K562 (cell line): ENCODE measurements at regions not wholly inside any gene's neighbourhood (a gene's known extent, or its start where the extent isn't known, plus 50 kb on each side); places are given as distances from the start of the nearest gene placed in this dataset.

Source experiments
- ATAC-seq: fragments of 200-7000 bp; cut with Tn5 transposase; 3 replicates; pipeline ENCODE4 v1.9.1; 2020; ENCODE audit warnings: moderate library complexity
- BruUV-seq: library from RNA; stranded (reverse); fragments of 400-500 nt; replicated peaks from 2 replicates; lab custom pipeline; 2021; lab: Mats Ljungman, UMichigan
- CTCF ChIA-PET: fragments of 300-600 bp; formaldehyde crosslinking; extraction: SDS; loops from one replicate; lab custom pipeline; 2021; ENCODE audit warnings: low intra/inter-chr PET ratio; lab: Yijun Ruan, JAX
- POLR2A ChIA-PET: fragments of 300-600, 350-650 bp; sonication (Branson Sonifier 250); formaldehyde crosslinking; extraction: SDS; loops from one replicate; lab custom pipeline; 2021; ENCODE audit warnings: antibody characterized with exemption, inconsistent platforms; lab: Yijun Ruan, JAX
- DNase-seq, 4 experiments: peaks; one replicate each; pipeline versions ENCODE4 v3.0.0 to v3.0.0-alpha.2; 2011 to 2018; ENCODE audit warnings: low spot score in 3 of 4, mixed read lengths in 3 of 4; ENCODE audit errors: extremely low read depth in 1 of 4
- FAIRE-seq: peaks from 2 replicates; lab custom pipeline; 2011; peaks lifted over from hg19 to GRCh38; lab: Jason Lieb, UNC
- H2AFZ ChIP-seq: 2 replicates; pipeline ENCODE4 v1.6.0; 2011; ENCODE audit warnings: low read depth, low read length, control low read depth, inconsistent platforms
- H3K27ac ChIP-seq: fragments of 200-600 bp; 3 replicates; pipeline ENCODE4 v1.8.0; 2011; ENCODE audit warnings: low read depth, mild to moderate bottlenecking, control low read depth, inconsistent platforms, low read length, moderate library complexity, mixed read lengths; ENCODE audit errors: extremely low read depth
- H3K27me3 ChIP-seq, 2 experiments: fragments of 300-600 bp in 1 of 2; 2 replicates in 1 of 2; 3 replicates in 1 of 2; pipeline versions ENCODE4 v1.6.0 to v1.8.0; 2011; ENCODE audit warnings: inconsistent platforms in 2 of 2, low read length in 2 of 2, mild to moderate bottlenecking in 1 of 2, mixed read lengths in 1 of 2, moderate library complexity in 1 of 2; ENCODE audit not compliant: control insufficient read depth in 2 of 2, insufficient read depth in 2 of 2
- H3K36me3 ChIP-seq: fragments of 300-600 bp; 3 replicates; pipeline ENCODE4 v1.8.0; 2011; ENCODE audit warnings: mild to moderate bottlenecking, low read length, inconsistent platforms; ENCODE audit not compliant: control insufficient read depth, insufficient read depth
- H3K4me1 ChIP-seq, 2 experiments: fragments of 200-600 bp in 1 of 2; replicated peaks in 1 of 2; 2 replicates in 1 of 2; 3 replicates in 1 of 2; pipeline versions ENCODE4 v1.5.1 to v1.8.0; 2011; ENCODE audit warnings: inconsistent platforms in 2 of 2, low read length in 2 of 2, mild to moderate bottlenecking in 1 of 2, mixed read lengths in 1 of 2, moderate library complexity in 1 of 2; ENCODE audit not compliant: control insufficient read depth in 2 of 2, insufficient read depth in 2 of 2
- H3K4me2 ChIP-seq: 2 replicates; pipeline ENCODE4 v1.6.1; 2011; ENCODE audit warnings: low read length, control low read depth, inconsistent platforms, mixed read lengths; ENCODE audit not compliant: insufficient read depth
- H3K4me3 ChIP-seq: fragments of 200-600 bp; sonication (generic), shearing (Covaris generic); 2 replicates; pipeline ENCODE4 v1.5.1; 2016; ENCODE audit warnings: control low read depth, inconsistent platforms
- H3K79me2 ChIP-seq: fragments of 200-600 bp; 3 replicates; pipeline ENCODE4 v1.8.0; 2011; ENCODE audit warnings: low read length, inconsistent platforms; ENCODE audit not compliant: control insufficient read depth, insufficient read depth
- H3K9ac ChIP-seq, 2 experiments: 2 replicates each; pipeline versions ENCODE4 v1.6.0 to v1.6.1; 2011; ENCODE audit warnings: low read depth in 2 of 2, low read length in 2 of 2, control low read depth in 1 of 2, inconsistent platforms in 1 of 2, mild to moderate bottlenecking in 1 of 2, mixed read lengths in 1 of 2; ENCODE audit not compliant: insufficient read depth in 1 of 2
- H3K9me1 ChIP-seq: one replicate; pipeline ENCODE4 v1.6.0; 2011; ENCODE audit warnings: inconsistent platforms, mild to moderate bottlenecking, low read length, moderate library complexity; ENCODE audit not compliant: control insufficient read depth, insufficient read depth
- H3K9me3 ChIP-seq: replicated peaks from 2 replicates; pipeline ENCODE4 v1.5.1; 2011; ENCODE audit warnings: low read depth, low read length, inconsistent platforms; ENCODE audit not compliant: control insufficient read depth, insufficient read depth
- H4K20me1 ChIP-seq: replicated peaks from 2 replicates; pipeline ENCODE4 v1.6.1; 2011; ENCODE audit warnings: low read length, inconsistent platforms, mixed read lengths; ENCODE audit not compliant: control insufficient read depth, insufficient read depth
- HOXB6 ChIP-seq: fragments of 250-450 bp; sonication (Bioruptor Pico); IDR thresholded peaks from 2 replicates; pipeline ENCODE4 v1.5.1; 2022; ENCODE audit warnings: mild to moderate bottlenecking, borderline replicate concordance
- MED1 ChIP-seq: sonication (generic); formaldehyde crosslinking; IDR thresholded peaks from 2 replicates; pipeline ENCODE4 v1.8.1; 2023; ENCODE audit warnings: missing genetic modification reagents, borderline replicate concordance
- POLR3A ChIP-seq: IDR thresholded peaks from 2 replicates; pipeline ENCODE4 v1.6.1; 2011; ENCODE audit warnings: borderline replicate concordance, mild to moderate bottlenecking, moderate library complexity; ENCODE audit not compliant: insufficient read length, insufficient read depth; ENCODE audit errors: extremely low read depth
- RAD51 ChIP-seq: fragments of 450-650 bp; IDR thresholded peaks from 2 replicates; pipeline ENCODE4 v1.7.1; 2016; ENCODE audit warnings: low read depth, mild to moderate bottlenecking, borderline replicate concordance
- SMARCE1 ChIP-seq: fragments of 450-650 bp; IDR thresholded peaks from 2 replicates; pipeline ENCODE4 v1.7.1; 2016; ENCODE audit warnings: mild to moderate bottlenecking
- ZNF318 ChIP-seq, 2 experiments: fragments of 450-650 bp; IDR thresholded peaks; 2 replicates each; pipeline ENCODE4 v1.6.1; 2016; ENCODE audit warnings: mild to moderate bottlenecking in 2 of 2, borderline replicate concordance in 1 of 2, low read depth in 1 of 2, moderate library complexity in 1 of 2
- ZNF655 ChIP-seq: fragments of 250-450 bp; sonication (Bioruptor Pico); IDR thresholded peaks from 2 replicates; pipeline ENCODE4 v1.5.0; 2021
- ZNF766 ChIP-seq: fragments of 200-800 bp; sonication (Bioruptor generic); conservative IDR thresholded peaks from 2 replicates; pipeline ENCODE4 v1.6.1; 2016; ENCODE audit warnings: missing genetic modification characterization, missing compliant biosample characterization
- whole genome bisulfite sequencing: fragments of 100-300 bp; shearing (Covaris generic); methylation state at CpG from one replicate; pipeline ENCODE4 v1.1.6; 2016; ENCODE audit warnings: low coverage, mixed read lengths; ENCODE audit not compliant: insufficient coverage; ENCODE audit errors: missing lambda C conversion rate; 5-methylcytosine and 5-hydroxymethylcytosine counted together
- in situ Hi-C: fragments of 300-500 bp; cut with MboI; formaldehyde crosslinking; loops from 4 replicates; pipeline ENCODE4 v1.15.0; 2018; ENCODE audit warnings: inconsistent platforms, mixed read lengths
- intact Hi-C: fragments of 100-400 bp; cut with micrococcal nuclease; formaldehyde crosslinking; loops from 2 replicates; pipeline ENCODE4 v1.14.2; 2022

GRCh38 chr2:160836755-160837154 is 323.5 kb upstream of the TANK start:
- no peak overlapping the region for H2AFZ ChIP-seq
- H3K9me3 ChIP-seq, result 0 out of 2 replicates have a peak, but pooled peaks cover 2% of the 10 kb centered on the region
- no peaks in the 10 kb centered on the region for H3K79me2 ChIP-seq
- no peaks in the 10 kb centered on the region for H4K20me1 ChIP-seq
- no peak overlapping the region for H3K4me2 ChIP-seq
- H3K36me3 ChIP-seq, result no peaks in the 10 kb centered on the region
- no peaks in the 10 kb centered on the region for H3K9me1 ChIP-seq
- ChIA-PET CTCF (no interaction called here), POLR2A (no interaction called here)
- H3K9ac ChIP-seq, result no peak overlapping the region
- intact Hi-C loops (no loop called here), in situ Hi-C loops (no loop called here)
- FAIRE-seq (no peak), ATAC-seq (no peak), DNase-seq (no peak)
- H3K4me3 ChIP-seq, result no peak overlapping the region
- H3K4me1 ChIP-seq, result no peaks in the 10 kb centered on the region
- WGBS, result 0% methylated on average over 1 of the region's 1 CpG
- no TSS peak for BruUV-seq
- no peak overlapping the region for H3K27ac ChIP-seq
- no peaks in the 10 kb centered on the region for H3K27me3 ChIP-seq
- TF ChIP-seq ZNF318 (IDR thresholded peaks at IDR 0.05; ENCODE audit: borderline replicate concordance in 1 of 2, low read depth in 1 of 2) (no peak), SMARCE1 (no peak), ZNF766 (CRISPR knock-in tag) (no peak), HOXB6 (CRISPR knock-in tag) (no peak), MED1 (CRISPR knock-in tag) (no peak), POLR3A (no peak), ZNF655 (no peak), RAD51 (no peak)
